ENCODE measurements at regions not wholly inside any gene's neighbourhood (a gene's known extent, or its start where the extent isn't known, plus 50 kb on each side); places are given as distances from the start of the nearest gene placed in this dataset.
"Not testable (repeated sequence)": the region's sequence is repeated elsewhere in the genome, so short reads cannot be mapped to it uniquely, and the experiment has no call there.

- not testable (repeated sequence) for DNase-seq (ENCODE audit: low read depth)
Observed at GRCh38 chr2:91742973-91743490, 3051.6 kb downstream of the RPIA start.

DNA sequence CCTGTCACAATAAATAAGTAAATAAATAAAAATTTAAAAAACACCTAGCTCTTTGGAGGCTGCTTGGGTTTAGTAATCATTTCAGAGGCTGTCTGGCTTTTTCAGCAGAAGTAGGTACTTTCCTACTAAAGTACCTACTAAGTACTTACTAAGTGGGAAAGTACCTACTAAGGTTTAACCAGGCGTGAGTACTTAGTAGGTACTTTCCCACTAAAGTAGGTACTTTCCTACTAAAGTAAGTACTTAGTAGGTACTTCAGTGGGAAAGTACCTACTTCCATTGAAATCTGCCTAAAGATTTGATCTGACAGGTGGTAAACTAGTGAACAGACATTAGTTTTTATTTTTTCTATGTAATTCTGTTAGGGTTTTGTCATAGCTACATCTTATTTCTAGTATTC, 3052.4 kb downstream of the RPIA start:
- not testable (repeated sequence) for DNase-seq (ENCODE audit: low read depth)

GRCh38 chr2:91744700-91745141, 3053.2 kb downstream of the RPIA start:
- DNase-seq (ENCODE audit: low read depth), result not testable (repeated sequence)

DNA sequence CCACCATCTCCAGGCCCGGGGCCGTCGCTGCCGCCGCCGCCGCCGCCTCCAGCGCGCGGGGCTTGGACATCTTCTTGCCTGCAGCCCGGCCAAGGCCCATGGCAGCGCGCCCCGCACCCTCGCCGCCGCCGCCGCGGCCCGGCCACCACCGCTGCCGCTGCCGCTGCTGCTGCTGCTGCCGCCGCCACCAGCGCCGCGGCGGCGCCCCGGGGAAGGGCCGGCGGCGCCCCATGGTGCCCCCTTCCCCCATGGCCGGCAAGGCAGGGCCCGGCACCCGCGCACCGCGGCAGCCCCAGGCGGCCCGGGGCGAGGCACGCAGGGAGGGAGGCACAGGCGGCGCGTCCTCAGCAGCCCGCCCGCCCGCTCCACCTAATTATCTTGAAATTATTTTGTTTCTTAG, 3057.4 kb downstream of the RPIA start:
- no peak for DNase-seq (ENCODE audit: low read depth)

GRCh38 chr2:91749665-91750064, 3058.2 kb downstream of the RPIA start:
- not testable (repeated sequence) for DNase-seq (ENCODE audit: low read depth)

GRCh38 chr2:91759361-91759941, 3068.0 kb downstream of the RPIA start:
- DNase-seq (ENCODE audit: low read depth), result not testable (repeated sequence)

DNA sequence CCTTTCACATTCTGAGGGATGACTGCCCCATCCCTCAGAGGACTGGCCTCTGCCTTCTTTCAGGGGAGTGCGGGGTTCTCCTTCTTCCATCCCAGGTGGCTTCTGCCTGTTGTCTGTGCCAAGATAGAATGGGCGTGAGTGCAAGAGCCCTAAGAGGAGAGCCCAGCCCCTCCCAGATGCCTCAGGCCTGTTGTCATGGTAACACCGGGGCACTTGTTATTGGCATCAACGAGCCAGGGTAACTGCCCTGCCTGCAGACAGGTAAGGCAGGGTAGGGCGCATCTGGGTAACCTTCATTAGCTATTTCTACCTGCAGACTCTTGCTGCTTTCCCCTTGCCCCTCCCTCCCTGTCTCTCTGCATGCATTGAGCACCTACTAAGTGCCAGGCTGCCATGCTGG, 3069.2 kb downstream of the RPIA start:
- DNase-seq (ENCODE audit: low read depth), result not testable (repeated sequence)

DNA sequence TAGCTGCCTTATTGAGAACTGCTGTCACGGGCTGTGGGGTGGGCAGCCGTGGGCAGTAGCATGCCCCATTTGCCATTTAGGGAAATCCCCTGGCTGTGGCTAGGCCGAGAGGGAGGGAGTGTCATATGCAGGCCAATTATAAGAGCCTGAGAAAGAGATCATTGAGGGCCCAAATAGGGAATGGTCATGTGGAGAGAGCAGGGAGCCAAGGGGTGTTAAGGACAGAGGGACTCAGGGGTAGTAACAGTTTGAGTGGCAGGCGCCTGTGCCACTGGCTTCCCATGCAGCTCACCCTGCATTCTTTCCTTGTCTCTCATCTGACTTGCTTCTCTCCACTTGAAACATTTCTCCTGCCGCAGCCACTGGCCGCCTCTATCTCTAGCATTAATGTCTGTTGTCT, 3070.8 kb downstream of the RPIA start:
- DNase-seq (ENCODE audit: low read depth), result not testable (repeated sequence)

DNA sequence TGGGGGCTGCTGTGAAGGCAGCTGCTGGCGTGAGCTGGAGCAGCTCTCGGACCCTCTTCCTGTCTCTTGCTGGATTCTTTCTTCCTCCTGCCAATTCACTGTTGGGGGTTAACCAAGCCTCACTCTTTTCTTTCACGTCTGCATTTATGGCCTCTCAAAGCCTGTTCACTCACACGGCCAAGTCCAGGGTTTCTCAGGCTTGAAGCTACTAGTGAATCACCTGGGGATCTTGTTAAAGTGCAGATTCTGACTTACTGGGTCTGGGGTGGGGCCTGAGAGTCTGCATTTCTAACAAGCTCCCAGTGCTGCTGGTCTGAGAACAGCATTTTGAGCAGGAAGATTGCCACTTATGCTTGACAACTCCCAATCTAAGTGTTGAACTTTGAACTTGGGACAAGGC, 3072.2 kb downstream of the RPIA start:
- DNase-seq (ENCODE audit: low read depth), result not testable (repeated sequence)

GRCh38 chr2:91764581-91765002, 3073.1 kb downstream of the RPIA start:
- not testable (repeated sequence) for DNase-seq (ENCODE audit: low read depth)

DNA sequence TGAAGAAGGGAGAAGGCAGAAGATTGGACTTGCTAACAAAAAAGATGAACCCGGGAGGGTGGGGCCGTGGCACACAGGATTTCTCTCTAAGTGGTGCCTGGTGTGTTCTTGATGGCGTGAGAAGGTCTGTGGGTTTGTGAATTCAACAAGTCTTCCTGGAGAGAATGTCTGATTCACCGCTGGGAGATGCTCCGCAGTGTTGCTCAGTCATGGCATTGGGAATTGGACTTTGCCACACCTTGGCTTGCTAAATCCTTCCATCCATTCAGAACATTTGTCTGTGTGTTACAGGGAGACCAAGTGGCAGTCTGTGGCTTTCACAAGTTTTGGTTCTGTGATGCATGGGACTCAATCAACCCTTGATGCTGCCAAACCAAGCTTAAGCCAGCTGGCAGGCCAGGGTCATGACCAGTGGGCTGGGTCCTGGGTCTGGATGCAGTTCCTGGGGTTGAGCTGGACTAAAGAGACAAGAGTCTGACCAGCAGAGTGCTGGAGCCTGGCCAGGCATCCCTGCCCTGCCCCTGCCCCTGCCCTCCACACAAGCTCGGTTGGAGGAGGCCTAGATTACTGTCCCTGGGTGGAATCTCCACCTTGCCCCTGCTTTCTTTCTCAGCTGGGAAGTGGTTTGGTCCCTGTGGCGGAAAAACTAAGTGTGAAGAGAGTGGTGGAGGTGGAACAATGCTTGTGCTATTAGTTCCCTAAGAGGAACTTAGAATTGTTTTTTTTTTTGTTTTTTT, 3073.7 kb downstream of the RPIA start:
- not testable (repeated sequence) for DNase-seq (ENCODE audit: low read depth)

GRCh38 chr2:91766349-91767048, 3075.0 kb downstream of the RPIA start:
- DNase-seq (ENCODE audit: low read depth), result peak; percentile 28

GRCh38 chr2:91768301-91768700, 3076.8 kb downstream of the RPIA start:
- not testable (repeated sequence) for DNase-seq (ENCODE audit: low read depth)

DNA sequence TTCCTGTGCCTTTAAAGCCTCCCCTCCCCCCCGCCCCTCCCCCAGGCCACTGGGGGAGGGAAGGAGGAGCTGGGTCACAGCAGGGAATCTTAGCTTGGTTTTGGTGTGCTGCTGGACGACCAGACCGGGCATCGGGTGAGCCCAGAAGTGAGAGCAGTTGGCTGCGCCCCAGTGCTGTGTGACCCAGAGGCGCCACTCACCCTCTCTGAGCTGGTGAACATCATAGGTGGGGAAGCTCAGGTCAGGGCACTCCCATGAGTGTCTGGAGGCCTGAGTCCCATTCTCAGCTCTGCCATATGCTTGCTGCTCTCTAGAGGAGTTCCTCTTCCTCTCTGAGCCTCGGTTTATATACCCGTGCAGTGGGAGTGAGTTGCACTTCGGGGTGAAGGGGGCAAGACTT, 3077.5 kb downstream of the RPIA start:
- not testable (repeated sequence) for DNase-seq (ENCODE audit: low read depth)

DNA sequence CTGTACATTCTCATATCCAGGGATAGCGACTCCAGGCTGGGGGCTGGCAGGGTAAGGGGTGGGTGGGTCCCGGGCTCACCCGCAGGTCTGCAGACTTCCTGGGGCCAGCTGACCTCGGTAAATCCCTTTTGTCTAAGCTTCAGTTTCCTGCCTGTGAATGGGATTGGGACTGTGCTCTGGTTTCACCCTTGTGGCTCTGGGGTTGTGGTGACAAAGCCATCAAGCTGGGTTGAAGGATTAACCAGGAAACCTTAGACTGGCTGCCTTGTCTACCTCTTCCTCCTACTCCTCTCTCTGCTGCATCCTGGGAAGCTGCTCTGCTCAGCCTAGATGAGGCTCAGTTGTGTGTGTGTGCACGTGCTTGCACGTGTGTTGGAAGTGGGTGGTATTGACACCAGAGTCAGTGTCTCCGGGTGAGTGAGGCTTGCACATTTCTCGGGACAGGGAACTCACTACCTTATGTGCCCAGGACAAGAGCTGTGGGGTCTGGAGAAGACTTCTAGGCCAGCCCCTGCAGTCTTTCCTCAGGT, 3078.6 kb downstream of the RPIA start:
- DNase-seq (ENCODE audit: low read depth), result not testable (repeated sequence)

DNA sequence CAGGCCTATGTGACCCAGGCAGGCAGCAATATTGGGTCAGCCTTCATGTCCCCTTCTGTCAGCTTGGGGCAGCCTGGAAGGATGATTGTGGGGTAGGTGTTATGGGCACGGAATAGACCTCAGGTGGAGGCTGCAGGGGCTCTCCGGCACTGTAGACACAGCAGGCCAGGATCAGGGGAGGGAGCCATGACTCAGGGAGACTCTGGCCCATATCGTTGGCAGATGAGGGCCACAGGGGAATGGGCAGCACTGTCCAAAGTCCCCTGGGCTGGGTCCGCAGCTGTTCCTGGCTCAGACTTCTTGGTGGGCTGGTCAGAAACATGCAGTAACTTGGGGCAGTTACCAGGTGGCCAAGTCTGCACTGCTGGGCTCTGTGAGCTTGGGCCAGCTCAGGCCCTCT, 3080.1 kb downstream of the RPIA start:
- not testable (repeated sequence) for DNase-seq (ENCODE audit: low read depth)

DNA sequence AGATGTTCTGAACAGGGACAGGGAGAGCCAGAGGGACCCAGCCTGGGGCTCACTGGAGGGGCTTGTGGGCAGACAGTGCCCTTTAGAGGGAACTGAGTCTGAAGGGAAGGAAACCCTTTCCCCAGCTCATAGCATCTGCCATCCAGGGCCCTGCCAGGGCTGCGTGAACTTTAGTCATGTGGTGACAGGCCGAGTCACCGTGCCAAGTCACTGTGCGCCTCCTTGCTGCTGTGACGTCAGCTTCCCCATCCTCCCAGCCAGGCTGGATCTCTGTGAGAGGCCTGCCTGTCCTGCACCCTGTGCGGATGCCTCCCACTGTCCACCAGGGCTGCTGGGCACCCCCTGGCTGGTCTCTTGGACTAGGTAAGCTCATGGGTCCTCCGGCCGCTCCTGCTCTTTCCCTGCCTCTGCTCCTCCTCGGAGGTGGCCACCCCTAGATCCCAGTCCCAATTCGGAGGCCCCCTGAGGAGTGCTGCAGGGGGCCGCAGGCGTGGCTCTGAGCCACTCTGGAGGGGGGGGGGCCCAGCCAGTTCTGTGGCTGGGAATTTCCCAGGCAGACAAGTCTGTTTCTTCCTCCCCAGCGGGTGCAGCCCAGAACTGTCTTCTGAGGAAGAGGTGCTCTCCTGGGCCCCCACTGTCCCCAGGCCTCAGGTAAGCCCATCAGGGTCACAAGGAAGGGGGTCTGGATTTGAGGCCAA, 3080.9 kb downstream of the RPIA start:
- not testable (repeated sequence) for DNase-seq (ENCODE audit: low read depth)

- DNase-seq (ENCODE audit: low read depth), result not testable (repeated sequence)
Observed at GRCh38 chr2:91773810-91774209, 3082.3 kb downstream of the RPIA start.

DNA sequence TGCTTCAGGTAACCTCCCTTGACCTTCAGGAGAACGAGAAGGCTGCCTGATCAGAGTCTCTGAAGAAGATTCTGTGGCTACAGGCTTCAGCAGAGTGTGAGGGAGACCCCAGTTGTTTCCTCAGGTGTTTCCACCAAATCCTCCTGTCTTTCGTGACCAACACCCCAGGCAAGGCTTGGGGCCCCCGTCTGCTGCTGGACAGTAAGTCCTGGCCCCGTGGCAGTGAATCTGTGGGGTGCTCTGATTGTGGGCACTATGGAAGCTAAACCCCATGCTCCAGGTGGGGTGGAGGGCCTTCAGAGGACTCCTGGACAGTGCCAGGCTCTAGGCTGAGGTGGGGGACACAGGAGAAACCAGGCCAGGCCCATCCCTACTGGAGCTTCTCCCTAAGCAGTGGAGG, 3083.7 kb downstream of the RPIA start:
- not testable (repeated sequence) for DNase-seq (ENCODE audit: low read depth)

- DNase-seq (ENCODE audit: low read depth), result not testable (repeated sequence)
Observed at GRCh38 chr2:91780324-91780723, 3088.9 kb downstream of the RPIA start.

GRCh38 chr2:91809391-91809790, 3061.8 kb upstream of the TEKT4 start:
- DNase-seq (ENCODE audit: low read depth), result not testable (repeated sequence)
